DND-41 (cell line): ENCODE measurements at regions not wholly inside any gene's neighbourhood (a gene's known extent, or its start where the extent isn't known, plus 50 kb on each side); places are given as distances from the start of the nearest gene placed in this dataset.

Experiments used
- ATAC-seq: fragments of 200-7000 bp; cut with Tn5 transposase; 3 replicates; pipeline ENCODE4 v1.9.1; 2021; ENCODE audit warnings: low read depth; ENCODE audit not compliant: insufficient read depth
- DNase-seq: peaks from one replicate; pipeline ENCODE4 v3.0.0-alpha.2; 2020
- H2AFZ ChIP-seq: 2 replicates; pipeline ENCODE4 v1.6.0; 2012; ENCODE audit warnings: low read depth, low read length
- H3K27ac ChIP-seq: 2 replicates; pipeline ENCODE4 v1.5.1; 2012; ENCODE audit warnings: low read length, inconsistent platforms
- H3K27me3 ChIP-seq: fragments of 200-600 bp; sonication (generic); 2 replicates; pipeline ENCODE4 v1.6.0; 2012; ENCODE audit warnings: low read length, mild to moderate bottlenecking, inconsistent platforms; ENCODE audit not compliant: insufficient read depth, poor library complexity
- H3K36me3 ChIP-seq: 2 replicates; pipeline ENCODE4 v1.5.1; 2012; ENCODE audit warnings: low read length, inconsistent platforms; ENCODE audit not compliant: insufficient read depth
- H3K4me1 ChIP-seq: 2 replicates; pipeline ENCODE4 v1.5.1; 2012; ENCODE audit warnings: mild to moderate bottlenecking, low read length; ENCODE audit not compliant: insufficient read depth
- H3K4me2 ChIP-seq: 2 replicates; pipeline ENCODE4 v1.6.0; 2012; ENCODE audit warnings: mild to moderate bottlenecking, moderate library complexity, low read length, inconsistent platforms; ENCODE audit not compliant: insufficient read depth
- H3K4me3 ChIP-seq, 2 experiments: fragments of 200-600 bp in 1 of 2; shearing (Covaris generic) in 1 of 2; 2 replicates each; pipeline ENCODE4 v1.5.1; 2012 to 2016; ENCODE audit warnings: inconsistent platforms in 2 of 2, low read length in 2 of 2, mild to moderate bottlenecking in 2 of 2, low read depth in 1 of 2, moderate library complexity in 1 of 2
- H3K79me2 ChIP-seq: 2 replicates; pipeline ENCODE4 v1.6.0; 2012; ENCODE audit warnings: low read length, inconsistent platforms; ENCODE audit not compliant: insufficient read depth
- H3K9ac ChIP-seq: 2 replicates; pipeline ENCODE4 v1.6.0; 2012; ENCODE audit warnings: low read depth, mild to moderate bottlenecking, inconsistent platforms, low read length, moderate library complexity
- H3K9me3 ChIP-seq: 2 replicates; pipeline ENCODE4 v1.5.1; 2012; ENCODE audit warnings: low read length, moderate library complexity, mild to moderate bottlenecking, inconsistent platforms; ENCODE audit not compliant: insufficient read depth, severe bottlenecking
- H4K20me1 ChIP-seq: 2 replicates; pipeline ENCODE4 v1.6.0; 2012; ENCODE audit warnings: low read length; ENCODE audit not compliant: insufficient read depth
- CTCF ChIP-seq: IDR thresholded peaks from 2 replicates; pipeline ENCODE4 v1.5.1; 2012; ENCODE audit warnings: borderline replicate concordance, low read length, moderate library complexity, mild to moderate bottlenecking; ENCODE audit not compliant: poor library complexity, severe bottlenecking; ENCODE audit errors: extremely low read depth
- EZH2 ChIP-seq: IDR thresholded peaks from 3 replicates; pipeline ENCODE4 v1.6.1; 2012; ENCODE audit warnings: borderline replicate concordance, low read depth, mild to moderate bottlenecking, moderate library complexity, low read length, inconsistent platforms; ENCODE audit not compliant: severe bottlenecking

GRCh38 chr12:102569803-102570202 lies 89.4 kb upstream of the IGF1 start:
- Histone ChIP-seq H3K36me3 (no peaks in the 10 kb centered on the region), H4K20me1 (no peaks in the 10 kb centered on the region), H3K9ac (no peak overlapping the region), H3K27me3 (no peaks in the 10 kb centered on the region), H3K4me2 (no peak overlapping the region), H3K27ac (no peak overlapping the region), H3K4me1 (no peaks in the 10 kb centered on the region), H3K4me3 (no peak overlapping the region), H3K9me3 (no peaks in the 10 kb centered on the region), H2AFZ (no peak overlapping the region), H3K79me2 (no peaks in the 10 kb centered on the region)
- ATAC-seq (no peak), DNase-seq (no peak)
- no peak for TF ChIP-seq CTCF
- no peak for TF ChIP-seq EZH2

GRCh38 chr12:102568276-102568675 lies 87.9 kb upstream of the IGF1 start:
- H3K4me1 ChIP-seq, result no peaks in the 10 kb centered on the region
- TF ChIP-seq EZH2 (no peak), CTCF (no peak)
- no peaks in the 10 kb centered on the region for H3K9me3 ChIP-seq
- H3K27ac ChIP-seq, result no peak overlapping the region
- no peak overlapping the region for H3K9ac ChIP-seq
- no peaks in the 10 kb centered on the region for H3K27me3 ChIP-seq
- DNase-seq (no peak), ATAC-seq (no peak)
- H3K4me2 ChIP-seq, result no peak overlapping the region
- H3K79me2 ChIP-seq, result no peaks in the 10 kb centered on the region
- no peak overlapping the region for H2AFZ ChIP-seq
- no peak overlapping the region for H3K4me3 ChIP-seq
- H4K20me1 ChIP-seq, result no peaks in the 10 kb centered on the region
- no peaks in the 10 kb centered on the region for H3K36me3 ChIP-seq

GRCh38 chr12:102567031-102567985 lies 86.9 kb upstream of the IGF1 start:
- no peaks in the 10 kb centered on the region for H3K79me2 ChIP-seq
- H4K20me1 ChIP-seq, result no peaks in the 10 kb centered on the region
- H3K36me3 ChIP-seq, result no peaks in the 10 kb centered on the region
- no peak for DNase-seq
- H3K4me3 ChIP-seq, result no peak overlapping the region
- no peak overlapping the region for H3K9ac ChIP-seq
- ATAC-seq, result no peak
- no peak for TF ChIP-seq CTCF
- TF ChIP-seq EZH2, result no peak
- H3K27ac ChIP-seq, result no peak overlapping the region
- H2AFZ ChIP-seq, result no peak overlapping the region
- no peak overlapping the region for H3K4me2 ChIP-seq
- no peaks in the 10 kb centered on the region for H3K4me1 ChIP-seq
- no peaks in the 10 kb centered on the region for H3K27me3 ChIP-seq
- no peaks in the 10 kb centered on the region for H3K9me3 ChIP-seq
